H1 (cell line): ENCODE measurements at regions not wholly inside any gene's neighbourhood (a gene's known extent, or its start where the extent isn't known, plus 50 kb on each side); places are given as distances from the start of the nearest gene placed in this dataset.

Experiments
- CTCF ChIA-PET: fragments of 300-600 bp; sonication (Branson Sonifier 250); formaldehyde crosslinking; loops from one replicate; lab custom pipeline; 2021; ENCODE audit not compliant: partially characterized antibody; lab: Charles Lee
- POLR2A ChIA-PET: fragments of 300-600 bp; sonication (Branson Sonifier 250); formaldehyde crosslinking; loops from one replicate; lab custom pipeline; 2021; ENCODE audit warnings: inconsistent platforms; ENCODE audit not compliant: partially characterized antibody; lab: Charles Lee
- DNase-seq, 2 experiments: peaks; one replicate each; pipeline versions ENCODE4 v3.0.0 to v3.0.0-alpha.2; 2010 to 2022; ENCODE audit warnings: low spot score in 2 of 2, low read depth in 1 of 2, mixed read lengths in 1 of 2
- FAIRE-seq: peaks from 2 replicates; lab custom pipeline; 2011; peaks lifted over from hg19 to GRCh38; lab: Jason Lieb, UNC
- H2AFZ ChIP-seq: 2 replicates; pipeline ENCODE4 v1.8.1; 2012; ENCODE audit warnings: low read length, inconsistent platforms
- H2AK5ac ChIP-seq: 2 replicates; pipeline ENCODE4 v1.6.1; 2013; ENCODE audit warnings: low read depth, low read length
- H2BK120ac ChIP-seq: replicated peaks from 2 replicates; pipeline ENCODE3; 2013; ENCODE audit warnings: low read depth, low read length, inconsistent platforms
- H2BK12ac ChIP-seq: 2 replicates; pipeline ENCODE4 v1.6.1; 2013; ENCODE audit warnings: low read depth, low read length
- H2BK15ac ChIP-seq: 2 replicates; pipeline ENCODE4 v1.6.1; 2013; ENCODE audit warnings: low read length
- H2BK20ac ChIP-seq: 2 replicates; pipeline ENCODE4 v1.6.1; 2013; ENCODE audit warnings: low read length
- H2BK5ac ChIP-seq: 2 replicates; pipeline ENCODE4 v1.6.1; 2013; ENCODE audit warnings: low read depth, low read length
- H3K14ac ChIP-seq: 2 replicates; pipeline ENCODE4 v1.6.1; 2013; ENCODE audit warnings: inconsistent platforms; ENCODE audit not compliant: insufficient read length
- H3K18ac ChIP-seq: 2 replicates; pipeline ENCODE4 v1.6.1; 2013; ENCODE audit warnings: low read length; ENCODE audit errors: extremely low read depth
- H3K23ac ChIP-seq: 2 replicates; pipeline ENCODE4 v1.6.1; 2013; ENCODE audit warnings: inconsistent platforms; ENCODE audit not compliant: insufficient read length
- H3K23me2 ChIP-seq: 2 replicates; pipeline ENCODE4 v1.6.1; 2013; ENCODE audit warnings: low read depth, low read length
- H3K27ac ChIP-seq: 2 replicates; pipeline ENCODE4 v1.6.1; 2011; ENCODE audit warnings: low read depth, low read length, inconsistent platforms
- H3K27me3 ChIP-seq, 4 experiments: replicated peaks in 1 of 4; 1 replicate in 1 of 4; 2 replicates in 3 of 4; pipeline versions ENCODE4 v1.6.1 to v1.8.1; 2011 to 2013; ENCODE audit warnings: low read length in 3 of 4, mild to moderate bottlenecking in 3 of 4, inconsistent platforms in 2 of 4, mixed read lengths in 2 of 4, moderate library complexity in 1 of 4; ENCODE audit not compliant: control insufficient read depth in 3 of 4, insufficient read depth in 3 of 4; ENCODE audit errors: extremely low read depth in 1 of 4
- H3K36me3 ChIP-seq, 4 experiments: 2 replicates each; pipeline versions ENCODE4 v1.6.1 to v1.8.1; 2011 to 2013; ENCODE audit warnings: mild to moderate bottlenecking in 4 of 4, low read length in 3 of 4, moderate library complexity in 2 of 4, control low read depth in 1 of 4, inconsistent platforms in 1 of 4; ENCODE audit not compliant: insufficient read depth in 4 of 4, control insufficient read depth in 2 of 4
- H3K4ac ChIP-seq: replicated peaks from 2 replicates; pipeline ENCODE3; 2013; ENCODE audit warnings: low read length, low read depth, mixed read lengths, inconsistent platforms; ENCODE audit not compliant: insufficient read length
- H3K4me1 ChIP-seq, 4 experiments: replicated peaks in 1 of 4; 1 replicate in 1 of 4; 2 replicates in 3 of 4; pipeline versions ENCODE4 v1.6.1 to v1.8.1; 2011 to 2013; ENCODE audit warnings: low read length in 3 of 4, inconsistent platforms in 2 of 4, mixed read lengths in 1 of 4; ENCODE audit not compliant: insufficient read depth in 4 of 4, control insufficient read depth in 3 of 4
- H3K4me2 ChIP-seq, 2 experiments: 2 replicates each; pipeline versions ENCODE4 v1.6.1 to v1.8.1; 2011 to 2013; ENCODE audit warnings: low read depth in 2 of 2, low read length in 2 of 2, control low read depth in 1 of 2, inconsistent platforms in 1 of 2, mild to moderate bottlenecking in 1 of 2; ENCODE audit not compliant: insufficient read depth in 1 of 2
- H3K4me3 ChIP-seq, 4 experiments: fragments of 200-600, 300-600 bp in 1 of 4; sonication (generic), shearing (Covaris generic), sonication (Bioruptor Twin) in 1 of 4; 2 replicates each; pipeline versions ENCODE4 v1.5.1 to v1.8.1; 2011 to 2016; ENCODE audit warnings: low read length in 4 of 4, low read depth in 3 of 4, control low read depth in 2 of 4, inconsistent platforms in 2 of 4, mild to moderate bottlenecking in 2 of 4, mixed read lengths in 1 of 4, moderate library complexity in 1 of 4; ENCODE audit not compliant: insufficient read depth in 2 of 4; ENCODE audit errors: extremely low read depth in 1 of 4
- H3K56ac ChIP-seq: replicated peaks from 2 replicates; pipeline ENCODE3; 2013; ENCODE audit warnings: low read depth, mild to moderate bottlenecking, mixed read lengths, low read length, inconsistent platforms; ENCODE audit not compliant: insufficient read length
- H3K79me1 ChIP-seq: 2 replicates; pipeline ENCODE4 v1.6.1; 2013; ENCODE audit warnings: low read depth, low read length, control low read depth
- H3K79me2 ChIP-seq, 2 experiments: 2 replicates each; pipeline versions ENCODE4 v1.6.1 to v1.8.1; 2012 to 2013; ENCODE audit warnings: low read length in 2 of 2, mild to moderate bottlenecking in 2 of 2, inconsistent platforms in 1 of 2; ENCODE audit not compliant: insufficient read depth in 2 of 2, control insufficient read depth in 1 of 2
- H3K9ac ChIP-seq, 4 experiments: replicated peaks in 1 of 4; 1 replicate in 1 of 4; 2 replicates in 3 of 4; pipeline versions ENCODE4 v1.6.1 to v1.8.1; 2011 to 2013; ENCODE audit warnings: low read depth in 3 of 4, low read length in 3 of 4, control low read depth in 2 of 4, mild to moderate bottlenecking in 2 of 4, moderate library complexity in 2 of 4, inconsistent platforms in 1 of 4; ENCODE audit errors: extremely low read depth in 1 of 4
- H3K9me3 ChIP-seq, 2 experiments: 2 replicates each; pipeline versions ENCODE4 v1.6.1 to v1.8.1; 2012 to 2013; ENCODE audit warnings: mild to moderate bottlenecking in 2 of 2, moderate library complexity in 2 of 2, control low read depth in 1 of 2, inconsistent platforms in 1 of 2, low read depth in 1 of 2, low read length in 1 of 2, mixed read lengths in 1 of 2; ENCODE audit not compliant: insufficient read depth in 2 of 2
- H4K20me1 ChIP-seq, 2 experiments: replicated peaks in 1 of 2; 2 replicates each; pipeline versions ENCODE3 to v1.8.1; 2011 to 2013; ENCODE audit warnings: inconsistent platforms in 2 of 2, low read length in 2 of 2, mild to moderate bottlenecking in 1 of 2; ENCODE audit not compliant: insufficient read depth in 2 of 2, control insufficient read depth in 1 of 2
- H4K5ac ChIP-seq: 2 replicates; pipeline ENCODE4 v1.6.1; 2013; ENCODE audit warnings: low read length, low read depth, mixed read lengths, inconsistent platforms; ENCODE audit not compliant: insufficient read length
- H4K8ac ChIP-seq: 2 replicates; pipeline ENCODE4 v1.8.0; 2013; ENCODE audit warnings: mild to moderate bottlenecking, moderate library complexity, low read length, inconsistent platforms; ENCODE audit not compliant: insufficient read depth; ENCODE audit errors: extremely low read depth
- H4K91ac ChIP-seq: replicated peaks from 2 replicates; pipeline ENCODE3; 2013; ENCODE audit warnings: low read length, mixed read lengths, inconsistent platforms; ENCODE audit not compliant: insufficient read length
- BACH1 ChIP-seq: IDR thresholded peaks from 2 replicates; pipeline ENCODE4 v1.6.1; 2012; ENCODE audit warnings: low read length, improper control_type of control experiment
- BCL11A ChIP-seq, 2 experiments: IDR thresholded peaks; one replicate each; pipeline ENCODE4 v1.6.1; 2011; ENCODE audit warnings: low read depth in 2 of 2, low read length in 2 of 2, mild to moderate bottlenecking in 2 of 2
- POU5F1 ChIP-seq: IDR thresholded peaks from 2 replicates; pipeline ENCODE4 v1.6.1; 2011; ENCODE audit warnings: low read depth, mild to moderate bottlenecking, low read length, moderate library complexity

DNA sequence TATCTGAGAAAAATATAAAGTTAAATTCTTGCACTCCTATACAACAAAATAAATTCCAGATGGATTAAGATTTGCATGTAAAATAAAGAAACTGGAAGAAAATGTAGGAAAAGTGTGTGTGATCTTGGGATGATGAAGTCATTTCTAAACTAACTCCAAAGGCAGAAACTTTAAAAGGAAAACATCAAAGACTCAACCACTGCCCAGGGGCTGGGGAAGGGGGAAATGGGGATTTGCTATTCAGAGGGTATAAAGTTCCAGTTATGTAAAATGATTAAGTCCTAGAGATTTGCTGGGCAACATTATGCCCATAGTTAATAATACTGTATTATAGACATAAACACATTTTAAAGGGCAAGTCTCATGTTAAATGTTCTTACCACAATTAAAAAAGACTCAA lies 254.5 kb downstream of the DEPDC1B start:
- ChIA-PET CTCF (no interaction called here), POLR2A (no interaction called here)
- Histone ChIP-seq H2AK5ac (no peak overlapping the region), H3K9me3 (no peaks in the 10 kb centered on the region), H4K91ac (no peak overlapping the region), H3K4ac (no peak overlapping the region), H3K27me3 (no peaks in the 10 kb centered on the region), H3K23me2 (no peaks in the 10 kb centered on the region), H3K79me2 (no peaks in the 10 kb centered on the region), H3K4me2 (no peak overlapping the region), H3K56ac (no peak overlapping the region), H2BK15ac (no peak overlapping the region), H2AFZ (no peak overlapping the region), H3K36me3 (no peaks in the 10 kb centered on the region), H3K4me1 (no peaks in the 10 kb centered on the region), H3K27ac (no peak overlapping the region), H4K8ac (no peak overlapping the region), H3K4me3 (no peak overlapping the region), H3K23ac (no peak overlapping the region), H2BK120ac (no peak overlapping the region), H2BK12ac (no peak overlapping the region), H3K79me1 (no peaks in the 10 kb centered on the region), H4K20me1 (no peaks in the 10 kb centered on the region), H3K14ac (no peak overlapping the region), H3K18ac (no peak overlapping the region), H3K9ac (no peak overlapping the region), H2BK20ac (no peak overlapping the region), H4K5ac (no peak overlapping the region), H2BK5ac (no peak overlapping the region)
- TF ChIP-seq BCL11A (IDR thresholded peaks at IDR 0.05; ENCODE audit: low read depth in 2 of 2, low read length in 2 of 2) (no peak), POU5F1 (no peak), BACH1 (no peak)
- FAIRE-seq (no peak), DNase-seq (no peak)
